Activated naive CD4-positive, alpha-beta T cell treated with anti-CD3 and anti-CD28 coated beads, Interleukin-2, amount 50 U/mL, for 24 hours (primary cell): ENCODE measurements at regions not wholly inside any gene's neighbourhood (a gene's known extent, or its start where the extent isn't known, plus 50 kb on each side); places are given as distances from the start of the nearest gene placed in this dataset.

ENCODE experiments used
- H3K27ac Mint-ChIP-seq: one replicate; pipeline ENCODE4 v1.8.0; 2021; ENCODE audit warnings: mild to moderate bottlenecking, mixed read lengths
- H3K27me3 Mint-ChIP-seq: one replicate; pipeline ENCODE4 v1.8.0; 2021; ENCODE audit warnings: mixed read lengths
- H3K36me3 Mint-ChIP-seq: one replicate; pipeline ENCODE4 v1.8.0; 2021; ENCODE audit warnings: mixed read lengths
- H3K4me1 Mint-ChIP-seq: one replicate; pipeline ENCODE4 v1.8.0; 2021; ENCODE audit warnings: mixed read lengths
- H3K4me3 Mint-ChIP-seq: one replicate; pipeline ENCODE4 v1.8.0; 2021; ENCODE audit warnings: mild to moderate bottlenecking, mixed read lengths
- H3K9me3 Mint-ChIP-seq: one replicate; pipeline ENCODE4 v1.8.0; 2021; ENCODE audit warnings: mixed read lengths

GRCh38 chr6:151722342-151722741 lies 85.1 kb upstream of the ESR1 start:
- Mint-ChIP-seq H3K27ac (no peak overlapping the region), H3K36me3 (peaks cover 3% of the 10 kb centered on the region), H3K4me1 (peaks cover 29% of the 10 kb centered on the region), H3K4me3 (no peak overlapping the region), H3K27me3 (no peaks in the 10 kb centered on the region), H3K9me3 (no peaks in the 10 kb centered on the region)

GRCh38 chr6:151723152-151723551 lies 84.3 kb upstream of the ESR1 start:
- Mint-ChIP-seq H3K36me3 (peaks cover 5% of the 10 kb centered on the region), H3K4me3 (peak overlapping the region; percentile 37), H3K27me3 (no peaks in the 10 kb centered on the region), H3K27ac (peak overlapping the region; percentile 27), H3K4me1 (peaks cover 29% of the 10 kb centered on the region), H3K9me3 (no peaks in the 10 kb centered on the region)

GRCh38 chr6:151729829-151730495 lies 77.5 kb upstream of the ESR1 start:
- Mint-ChIP-seq H3K36me3 (peaks cover 3% of the 10 kb centered on the region), H3K4me1 (peaks cover 10% of the 10 kb centered on the region), H3K27ac (no peak overlapping the region), H3K4me3 (no peak overlapping the region), H3K9me3 (no peaks in the 10 kb centered on the region), H3K27me3 (no peaks in the 10 kb centered on the region)

- Mint-ChIP-seq H3K27me3 (no peaks in the 10 kb centered on the region), H3K36me3 (peaks cover 3% of the 10 kb centered on the region), H3K4me3 (no peak overlapping the region), H3K9me3 (no peaks in the 10 kb centered on the region), H3K4me1 (peaks cover 5% of the 10 kb centered on the region), H3K27ac (no peak overlapping the region)
Measured at GRCh38 chr6:151730496-151730870, 77.0 kb upstream of the ESR1 start.

- no peak overlapping the region for H3K4me3 Mint-ChIP-seq
- H3K27me3 Mint-ChIP-seq, result no peaks in the 10 kb centered on the region
- H3K36me3 Mint-ChIP-seq, result peaks cover 3% of the 10 kb centered on the region
- no peak overlapping the region for H3K27ac Mint-ChIP-seq
- H3K9me3 Mint-ChIP-seq, result no peaks in the 10 kb centered on the region
- no peaks in the 10 kb centered on the region for H3K4me1 Mint-ChIP-seq
Measured at GRCh38 chr6:151731313-151731712, 76.2 kb upstream of the ESR1 start.

GRCh38 chr6:151733680-151734320 lies 73.7 kb upstream of the ESR1 start:
- Mint-ChIP-seq H3K36me3 (peaks cover 1% of the 10 kb centered on the region), H3K4me1 (no peaks in the 10 kb centered on the region), H3K27ac (no peak overlapping the region), H3K27me3 (no peaks in the 10 kb centered on the region), H3K4me3 (no peak overlapping the region), H3K9me3 (no peaks in the 10 kb centered on the region)

GRCh38 chr6:151738267-151738666 lies 69.2 kb upstream of the ESR1 start:
- Mint-ChIP-seq H3K27me3 (no peaks in the 10 kb centered on the region), H3K36me3 (no peaks in the 10 kb centered on the region), H3K9me3 (no peaks in the 10 kb centered on the region), H3K27ac (no peak overlapping the region), H3K4me1 (no peaks in the 10 kb centered on the region), H3K4me3 (no peak overlapping the region)

- Mint-ChIP-seq H3K36me3 (peaks cover 1% of the 10 kb centered on the region), H3K27me3 (no peaks in the 10 kb centered on the region), H3K9me3 (no peaks in the 10 kb centered on the region), H3K27ac (no peak overlapping the region), H3K4me3 (no peak overlapping the region), H3K4me1 (no peaks in the 10 kb centered on the region)
Measured at GRCh38 chr6:151738960-151739359, 68.5 kb upstream of the ESR1 start.

- no peak overlapping the region for H3K4me3 Mint-ChIP-seq
- H3K27me3 Mint-ChIP-seq, result no peaks in the 10 kb centered on the region
- H3K36me3 Mint-ChIP-seq, result peaks cover 5% of the 10 kb centered on the region
- H3K9me3 Mint-ChIP-seq, result peaks cover 2% of the 10 kb centered on the region
- no peaks in the 10 kb centered on the region for H3K4me1 Mint-ChIP-seq
- H3K27ac Mint-ChIP-seq, result no peak overlapping the region
Measured at GRCh38 chr6:151740820-151741219, 66.7 kb upstream of the ESR1 start.

GRCh38 chr6:151747896-151748295 lies 59.6 kb upstream of the ESR1 start:
- H3K4me3 Mint-ChIP-seq, result no peak overlapping the region
- H3K27me3 Mint-ChIP-seq, result no peaks in the 10 kb centered on the region
- H3K36me3 Mint-ChIP-seq, result peaks cover 6% of the 10 kb centered on the region
- peaks cover 7% of the 10 kb centered on the region for H3K9me3 Mint-ChIP-seq
- no peaks in the 10 kb centered on the region for H3K4me1 Mint-ChIP-seq
- H3K27ac Mint-ChIP-seq, result no peak overlapping the region

GRCh38 chr6:151749341-151749740 lies 58.1 kb upstream of the ESR1 start:
- Mint-ChIP-seq H3K27ac (no peak overlapping the region), H3K4me1 (no peaks in the 10 kb centered on the region), H3K4me3 (no peak overlapping the region), H3K27me3 (no peaks in the 10 kb centered on the region), H3K9me3 (peaks cover 7% of the 10 kb centered on the region), H3K36me3 (peaks cover 5% of the 10 kb centered on the region)

GRCh38 chr6:151753581-151753980 lies 53.9 kb upstream of the ESR1 start:
- Mint-ChIP-seq H3K27ac (no peak overlapping the region), H3K4me3 (no peak overlapping the region), H3K27me3 (no peaks in the 10 kb centered on the region)

GRCh38 chr6:151757506-151757955 lies 50.0 kb upstream of the ESR1 start:
- Mint-ChIP-seq H3K27ac (peak overlapping the region; percentile 96), H3K9me3 (no peaks in the 10 kb centered on the region), H3K27me3 (no peaks in the 10 kb centered on the region), H3K36me3 (peaks cover 5% of the 10 kb centered on the region), H3K4me3 (peak overlapping the region; percentile 68), H3K4me1 (peaks cover 44% of the 10 kb centered on the region)

More at GRCh38 chr6:151753581-151753980, 53.9 kb upstream of the ESR1 start:
- peaks cover 5% of the 10 kb centered on the region for H3K36me3 Mint-ChIP-seq
- H3K9me3 Mint-ChIP-seq, result no peaks in the 10 kb centered on the region
- H3K4me1 Mint-ChIP-seq, result peaks cover 30% of the 10 kb centered on the region
